GM12878 (cell line): ENCODE measurements at regions not wholly inside any gene's neighbourhood (a gene's known extent, or its start where the extent isn't known, plus 50 kb on each side); places are given as distances from the start of the nearest gene placed in this dataset.

Source experiments
- FOS ChIP-seq: IDR thresholded peaks from 3 replicates; pipeline ENCODE4 v1.6.1; 2011; ENCODE audit warnings: borderline replicate concordance; ENCODE audit not compliant: insufficient read length; ENCODE audit errors: extremely low read depth
- SIN3A ChIP-seq: IDR thresholded peaks from 2 replicates; pipeline ENCODE4 v1.6.1; 2012; ENCODE audit warnings: low read depth, low read length, improper control_type of control experiment
- USF2 ChIP-seq: IDR thresholded peaks from 2 replicates; pipeline ENCODE4 v1.6.1; 2011; ENCODE audit warnings: low read depth, low read length, improper control_type of control experiment, borderline replicate concordance
- TF ChIP-seq, protein P1 (sequence below), 3 experiments: IDR thresholded peaks in 2 of 3; conservative IDR thresholded peaks in 1 of 3; 2 replicates each; pipeline ENCODE4 v1.5.1; 2011; ENCODE audit warnings: low read depth in 3 of 3, low read length in 3 of 3, mild to moderate bottlenecking in 3 of 3, control low read depth in 2 of 3, moderate library complexity in 2 of 3, inconsistent platforms in 1 of 3, mixed read lengths in 1 of 3; ENCODE audit not compliant: control insufficient read depth in 2 of 3, insufficient read depth in 1 of 3; ENCODE audit errors: extremely low read depth in 1 of 3
- TF ChIP-seq, protein P2 (sequence below): IDR thresholded peaks from 2 replicates; pipeline ENCODE4 v1.6.1; 2012; ENCODE audit warnings: low read length, inconsistent platforms

- TF ChIP-seq SIN3A, result no peak
- TF ChIP-seq FOS, result no peak
- TF ChIP-seq, protein P1, sequence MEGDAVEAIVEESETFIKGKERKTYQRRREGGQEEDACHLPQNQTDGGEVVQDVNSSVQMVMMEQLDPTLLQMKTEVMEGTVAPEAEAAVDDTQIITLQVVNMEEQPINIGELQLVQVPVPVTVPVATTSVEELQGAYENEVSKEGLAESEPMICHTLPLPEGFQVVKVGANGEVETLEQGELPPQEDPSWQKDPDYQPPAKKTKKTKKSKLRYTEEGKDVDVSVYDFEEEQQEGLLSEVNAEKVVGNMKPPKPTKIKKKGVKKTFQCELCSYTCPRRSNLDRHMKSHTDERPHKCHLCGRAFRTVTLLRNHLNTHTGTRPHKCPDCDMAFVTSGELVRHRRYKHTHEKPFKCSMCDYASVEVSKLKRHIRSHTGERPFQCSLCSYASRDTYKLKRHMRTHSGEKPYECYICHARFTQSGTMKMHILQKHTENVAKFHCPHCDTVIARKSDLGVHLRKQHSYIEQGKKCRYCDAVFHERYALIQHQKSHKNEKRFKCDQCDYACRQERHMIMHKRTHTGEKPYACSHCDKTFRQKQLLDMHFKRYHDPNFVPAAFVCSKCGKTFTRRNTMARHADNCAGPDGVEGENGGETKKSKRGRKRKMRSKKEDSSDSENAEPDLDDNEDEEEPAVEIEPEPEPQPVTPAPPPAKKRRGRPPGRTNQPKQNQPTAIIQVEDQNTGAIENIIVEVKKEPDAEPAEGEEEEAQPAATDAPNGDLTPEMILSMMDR (IDR thresholded peaks at IDR 0.05 in 2 of 3, conservative IDR thresholded peaks at IDR 0.05 in 1 of 3; ENCODE audit: control insufficient read depth in 2 of 3, extremely low read depth in 1 of 3, insufficient read depth in 1 of 3, low read depth in 3 of 3, low read length in 3 of 3), result no peak
- TF ChIP-seq USF2, result no peak
- TF ChIP-seq, protein P2, sequence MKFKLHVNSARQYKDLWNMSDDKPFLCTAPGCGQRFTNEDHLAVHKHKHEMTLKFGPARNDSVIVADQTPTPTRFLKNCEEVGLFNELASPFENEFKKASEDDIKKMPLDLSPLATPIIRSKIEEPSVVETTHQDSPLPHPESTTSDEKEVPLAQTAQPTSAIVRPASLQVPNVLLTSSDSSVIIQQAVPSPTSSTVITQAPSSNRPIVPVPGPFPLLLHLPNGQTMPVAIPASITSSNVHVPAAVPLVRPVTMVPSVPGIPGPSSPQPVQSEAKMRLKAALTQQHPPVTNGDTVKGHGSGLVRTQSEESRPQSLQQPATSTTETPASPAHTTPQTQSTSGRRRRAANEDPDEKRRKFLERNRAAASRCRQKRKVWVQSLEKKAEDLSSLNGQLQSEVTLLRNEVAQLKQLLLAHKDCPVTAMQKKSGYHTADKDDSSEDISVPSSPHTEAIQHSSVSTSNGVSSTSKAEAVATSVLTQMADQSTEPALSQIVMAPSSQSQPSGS, result no peak
These were observed 67.0 kb downstream of the DDX53 start for GRCh38 chrX:23066588-23067281.
